ENCODE measurements at regions not wholly inside any gene's neighbourhood (a gene's known extent, or its start where the extent isn't known, plus 50 kb on each side); places are given as distances from the start of the nearest gene placed in this dataset.

GRCh38 chr5:130965920-130966319 lies 199.1 kb downstream of the HINT1 start (continued):
- TF ChIP-seq CHD7 (IDR thresholded peaks at IDR 0.05; ENCODE audit: insufficient replicate concordance, low read length) (no peak), CREB1 (IDR thresholded peaks at IDR 0.05) (no peak), SUZ12 (IDR thresholded peaks at IDR 0.05; ENCODE audit: low read length) (no peak), EP300 (IDR thresholded peaks at IDR 0.05; ENCODE audit: borderline replicate concordance in 1 of 2, low read depth in 2 of 2, low read length in 2 of 2) (no peak), TEAD4 (IDR thresholded peaks at IDR 0.05; ENCODE audit: low read depth, low read length) (no peak)

All from H1 (cell line).